ENCODE measurements at regions not wholly inside any gene's neighbourhood (a gene's known extent, or its start where the extent isn't known, plus 50 kb on each side); places are given as distances from the start of the nearest gene placed in this dataset.

- H2AFZ ChIP-seq (ENCODE audit: low read depth, low read length): no peak overlapping the region
- H3K27ac ChIP-seq (ENCODE audit: extremely low read depth, low read depth, low read length): no peak overlapping the region
- TF ChIP-seq CREB3L1 (IDR thresholded peaks at IDR 0.05; ENCODE audit: borderline replicate concordance, low read depth) (no peak), MYNN (IDR thresholded peaks at IDR 0.05) (no peak), MYNN (CRISPR knock-in tag; IDR thresholded peaks at IDR 0.05) (no peak), ARID2 (IDR thresholded peaks at IDR 0.05) (no peak), TCF3 (CRISPR knock-in tag; IDR thresholded peaks at IDR 0.05) (no peak)
- no peak overlapping the region for H3K9ac ChIP-seq (ENCODE audit: insufficient read depth in 1 of 2, low read depth in 2 of 2, low read length in 2 of 2)
- no peak for ATAC-seq
- no peaks in the 10 kb centered on the region for H3K79me2 ChIP-seq (ENCODE audit: control insufficient read depth, insufficient read depth, low read length)
- intact Hi-C loops (cut with micrococcal nuclease): no loop called here
- no peaks in the 10 kb centered on the region for H3K36me3 ChIP-seq (ENCODE audit: control insufficient read depth, insufficient read depth, low read length)
- no peaks in the 10 kb centered on the region for H3K9me1 ChIP-seq (ENCODE audit: control insufficient read depth, insufficient read depth, low read length)
- ChIA-PET POLR2A (no interaction called here), CTCF (ENCODE audit: low intra/inter-chr PET ratio) (no interaction called here)
- in situ Hi-C loops (cut with MboI): no loop called here
- H3K4me3 ChIP-seq: no peak overlapping the region
- H3K9me3 ChIP-seq (replicated peaks; ENCODE audit: control insufficient read depth, insufficient read depth, low read depth, low read length): no peaks in the 10 kb centered on the region
- BruUV-seq (replicated peaks): no TSS peak
- no peaks in the 10 kb centered on the region for H3K27me3 ChIP-seq (ENCODE audit: control insufficient read depth in 2 of 2, insufficient read depth in 2 of 2, low read length in 2 of 2)
- FAIRE-seq: no peak
- H3K4me1 ChIP-seq (replicated peaks in 1 of 2; ENCODE audit: control insufficient read depth in 2 of 2, insufficient read depth in 2 of 2, low read length in 2 of 2): no peaks in the 10 kb centered on the region
- 0% methylated on average over 2 of the region's 2 CpGs for WGBS (ENCODE audit: insufficient coverage, low coverage, missing lambda C conversion rate)
- no peaks in the 10 kb centered on the region for H4K20me1 ChIP-seq (replicated peaks; ENCODE audit: control insufficient read depth, insufficient read depth, low read length)
- no peak overlapping the region for H3K4me2 ChIP-seq (ENCODE audit: insufficient read depth, low read length)
- no peak for DNase-seq (ENCODE audit: extremely low read depth in 1 of 4, low spot score in 3 of 4)
These were observed 719.6 kb downstream of the TBC1D32 start for GRCh38 chr6:120614723-120615122.

DNA sequence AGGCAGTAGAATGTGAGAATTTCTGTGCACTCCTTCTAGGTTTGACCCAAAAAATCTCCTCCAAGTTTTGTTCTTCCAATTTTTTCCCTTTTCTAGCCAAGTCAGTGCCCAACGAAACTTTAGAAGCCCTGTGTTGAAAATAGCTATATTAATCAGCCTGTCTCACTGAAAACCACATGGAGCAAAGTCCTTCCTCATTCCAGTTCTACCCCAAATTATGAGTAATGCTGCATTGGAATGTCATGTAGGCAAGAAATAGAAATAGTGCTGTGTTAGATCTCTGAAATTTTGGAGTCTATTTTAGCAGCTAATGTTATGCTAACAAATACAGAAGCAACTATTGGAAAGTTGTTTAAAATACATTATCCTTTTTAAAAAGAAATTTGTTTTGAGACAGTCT, 725.5 kb downstream of the TBC1D32 start:
- Histone ChIP-seq H3K27me3 (ENCODE audit: control insufficient read depth in 2 of 2, insufficient read depth in 2 of 2, low read length in 2 of 2) (no peaks in the 10 kb centered on the region), H3K4me2 (ENCODE audit: insufficient read depth, low read length) (no peak overlapping the region), H3K79me2 (ENCODE audit: control insufficient read depth, insufficient read depth, low read length) (no peaks in the 10 kb centered on the region), H3K4me3 (no peak overlapping the region), H3K9me3 (replicated peaks; ENCODE audit: control insufficient read depth, insufficient read depth, low read depth, low read length) (no peaks in the 10 kb centered on the region), H3K9me1 (ENCODE audit: control insufficient read depth, insufficient read depth, low read length) (no peaks in the 10 kb centered on the region), H3K27ac (ENCODE audit: extremely low read depth, low read depth, low read length) (no peak overlapping the region), H4K20me1 (replicated peaks; ENCODE audit: control insufficient read depth, insufficient read depth, low read length) (no peaks in the 10 kb centered on the region), H2AFZ (ENCODE audit: low read depth, low read length) (no peak overlapping the region), H3K36me3 (ENCODE audit: control insufficient read depth, insufficient read depth, low read length) (no peaks in the 10 kb centered on the region), H3K9ac (ENCODE audit: insufficient read depth in 1 of 2, low read depth in 2 of 2, low read length in 2 of 2) (no peak overlapping the region), H3K4me1 (replicated peaks in 1 of 2; ENCODE audit: control insufficient read depth in 2 of 2, insufficient read depth in 2 of 2, low read length in 2 of 2) (no peaks in the 10 kb centered on the region)
- in situ Hi-C loops (cut with MboI): no loop called here
- DNase-seq (ENCODE audit: extremely low read depth in 1 of 4, low spot score in 3 of 4) (no peak), FAIRE-seq (no peak), ATAC-seq (no peak)
- CTCF ChIA-PET (ENCODE audit: low intra/inter-chr PET ratio): no interaction called here
- intact Hi-C loops (cut with micrococcal nuclease): no loop called here
- WGBS (ENCODE audit: insufficient coverage, low coverage, missing lambda C conversion rate): 0% methylated on average over 1 of the region's 1 CpG
- POLR2A ChIA-PET: no interaction called here
- BruUV-seq (replicated peaks): no TSS peak
- TF ChIP-seq ZNF217 (CRISPR knock-in tag; IDR thresholded peaks at IDR 0.05) (no peak), ZFPM2 (CRISPR knock-in tag; IDR thresholded peaks at IDR 0.05) (no peak), ATF4 (CRISPR knock-in tag; IDR thresholded peaks at IDR 0.05) (no peak), OTX1 (CRISPR knock-in tag; IDR thresholded peaks at IDR 0.05) (no peak), LARP7 (IDR thresholded peaks at IDR 0.05) (no peak), KDM4B (IDR thresholded peaks at IDR 0.05; ENCODE audit: borderline replicate concordance in 2 of 2, low read depth in 1 of 2) (no peak), ZNF212 (CRISPR knock-in tag; IDR thresholded peaks at IDR 0.05) (no peak), ZNF354B (CRISPR knock-in tag; IDR thresholded peaks at IDR 0.05) (no peak)
- TF ChIP-seq, protein P1, sequence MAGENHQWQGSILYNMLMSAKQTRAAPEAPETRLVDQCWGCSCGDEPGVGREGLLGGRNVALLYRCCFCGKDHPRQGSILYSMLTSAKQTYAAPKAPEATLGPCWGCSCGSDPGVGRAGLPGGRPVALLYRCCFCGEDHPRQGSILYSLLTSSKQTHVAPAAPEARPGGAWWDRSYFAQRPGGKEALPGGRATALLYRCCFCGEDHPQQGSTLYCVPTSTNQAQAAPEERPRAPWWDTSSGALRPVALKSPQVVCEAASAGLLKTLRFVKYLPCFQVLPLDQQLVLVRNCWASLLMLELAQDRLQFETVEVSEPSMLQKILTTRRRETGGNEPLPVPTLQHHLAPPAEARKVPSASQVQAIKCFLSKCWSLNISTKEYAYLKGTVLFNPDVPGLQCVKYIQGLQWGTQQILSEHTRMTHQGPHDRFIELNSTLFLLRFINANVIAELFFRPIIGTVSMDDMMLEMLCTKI (IDR thresholded peaks at IDR 0.05; ENCODE audit: partially characterized antibody): no peak
- TF ChIP-seq, protein P2, sequence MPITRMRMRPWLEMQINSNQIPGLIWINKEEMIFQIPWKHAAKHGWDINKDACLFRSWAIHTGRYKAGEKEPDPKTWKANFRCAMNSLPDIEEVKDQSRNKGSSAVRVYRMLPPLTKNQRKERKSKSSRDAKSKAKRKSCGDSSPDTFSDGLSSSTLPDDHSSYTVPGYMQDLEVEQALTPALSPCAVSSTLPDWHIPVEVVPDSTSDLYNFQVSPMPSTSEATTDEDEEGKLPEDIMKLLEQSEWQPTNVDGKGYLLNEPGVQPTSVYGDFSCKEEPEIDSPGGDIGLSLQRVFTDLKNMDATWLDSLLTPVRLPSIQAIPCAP (CRISPR knock-in tag; IDR thresholded peaks at IDR 0.05; ENCODE audit: borderline replicate concordance): no peak
